ENCODE measurements at regions not wholly inside any gene's neighbourhood (a gene's known extent, or its start where the extent isn't known, plus 50 kb on each side); places are given as distances from the start of the nearest gene placed in this dataset.

DNA sequence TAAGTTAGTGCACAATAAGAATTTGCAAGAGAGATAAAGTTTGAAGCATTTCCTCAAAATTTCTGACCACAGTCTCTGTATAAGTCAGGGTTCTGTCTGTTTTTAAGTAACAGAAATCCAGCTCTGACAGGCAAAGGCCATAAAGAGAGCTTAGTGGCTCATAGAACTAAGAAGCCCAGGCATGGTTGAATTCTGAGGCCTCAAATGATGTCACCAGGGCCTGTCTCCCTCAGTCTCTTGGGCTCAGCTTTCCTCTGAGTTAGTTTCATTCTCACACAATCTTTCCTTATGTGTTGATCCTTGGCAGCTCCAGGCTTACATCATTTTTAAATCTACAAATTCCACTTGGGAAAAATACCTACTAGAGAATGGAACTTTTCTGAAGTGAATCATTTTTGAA is 173.4 kb upstream of the ATP2B1 start:
- TF ChIP-seq, protein P1, sequence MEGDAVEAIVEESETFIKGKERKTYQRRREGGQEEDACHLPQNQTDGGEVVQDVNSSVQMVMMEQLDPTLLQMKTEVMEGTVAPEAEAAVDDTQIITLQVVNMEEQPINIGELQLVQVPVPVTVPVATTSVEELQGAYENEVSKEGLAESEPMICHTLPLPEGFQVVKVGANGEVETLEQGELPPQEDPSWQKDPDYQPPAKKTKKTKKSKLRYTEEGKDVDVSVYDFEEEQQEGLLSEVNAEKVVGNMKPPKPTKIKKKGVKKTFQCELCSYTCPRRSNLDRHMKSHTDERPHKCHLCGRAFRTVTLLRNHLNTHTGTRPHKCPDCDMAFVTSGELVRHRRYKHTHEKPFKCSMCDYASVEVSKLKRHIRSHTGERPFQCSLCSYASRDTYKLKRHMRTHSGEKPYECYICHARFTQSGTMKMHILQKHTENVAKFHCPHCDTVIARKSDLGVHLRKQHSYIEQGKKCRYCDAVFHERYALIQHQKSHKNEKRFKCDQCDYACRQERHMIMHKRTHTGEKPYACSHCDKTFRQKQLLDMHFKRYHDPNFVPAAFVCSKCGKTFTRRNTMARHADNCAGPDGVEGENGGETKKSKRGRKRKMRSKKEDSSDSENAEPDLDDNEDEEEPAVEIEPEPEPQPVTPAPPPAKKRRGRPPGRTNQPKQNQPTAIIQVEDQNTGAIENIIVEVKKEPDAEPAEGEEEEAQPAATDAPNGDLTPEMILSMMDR (IDR thresholded peaks at IDR 0.05): no peak
- DNase-seq (no peak), ATAC-seq (ENCODE audit: low read depth) (peak; percentile 52)
- no peaks in the 10 kb centered on the region for H3K36me3 Mint-ChIP-seq (ENCODE audit: low read depth)
- H3K27ac Mint-ChIP-seq: peak overlapping the region; percentile 97
- H3K9me3 Mint-ChIP-seq: no peaks in the 10 kb centered on the region
- H3K4me1 Mint-ChIP-seq: peaks cover 62% of the 10 kb centered on the region
- intact Hi-C loops (cut with micrococcal nuclease): loop anchor here (1.0 to 10.0 kb wide), 8 partner anchors 17 to 223 kb away; no protein-coding TSS in a partner anchor
- peak overlapping the region; percentile 76 for H3K4me3 Mint-ChIP-seq
- no peaks in the 10 kb centered on the region for H3K27me3 Mint-ChIP-seq
- ChIA-PET CTCF (interaction anchor here (0.7 to 1.5 kb wide), 4 partner anchors 18 to 220 kb away, joined by 3 to 5 read pairs (median 4); partner anchors contain the start of gene ATP2B1), POLR2A (interaction anchor here (0.6 to 5.1 kb wide), 12 partner anchors 18 to 337 kb away, joined by 3 to 67 read pairs (median 9); partner anchors contain the start of gene ATP2B1)

GRCh38 chr12:89880690-89881350 is 172.2 kb upstream of the ATP2B1 start:
- Mint-ChIP-seq H3K4me1 (peaks cover 68% of the 10 kb centered on the region), H3K27ac (peak overlapping the region; percentile 97), H3K36me3 (ENCODE audit: low read depth) (no peaks in the 10 kb centered on the region), H3K4me3 (peak overlapping the region; percentile 76), H3K27me3 (no peaks in the 10 kb centered on the region), H3K9me3 (no peaks in the 10 kb centered on the region)
- ChIA-PET CTCF (interaction anchor here (1.0 to 1.9 kb wide), 4 partner anchors 17 to 79 kb away, joined by 3 to 5 read pairs (median 4); no protein-coding TSS in a partner anchor), POLR2A (interaction anchor here (1.0 to 3.9 kb wide), 16 partner anchors 9 to 172 kb away, joined by 3 to 84 read pairs (median 6); partner anchors contain the start of gene ATP2B1)
- DNase-seq: peak; percentile 36
- intact Hi-C loops (cut with micrococcal nuclease): loop anchor here (1.0 to 10.0 kb wide), 6 partner anchors 12 to 224 kb away; no protein-coding TSS in a partner anchor
- ATAC-seq (ENCODE audit: low read depth): peak; percentile 89
- TF ChIP-seq, protein P1 (IDR thresholded peaks at IDR 0.05): no peak

DNA sequence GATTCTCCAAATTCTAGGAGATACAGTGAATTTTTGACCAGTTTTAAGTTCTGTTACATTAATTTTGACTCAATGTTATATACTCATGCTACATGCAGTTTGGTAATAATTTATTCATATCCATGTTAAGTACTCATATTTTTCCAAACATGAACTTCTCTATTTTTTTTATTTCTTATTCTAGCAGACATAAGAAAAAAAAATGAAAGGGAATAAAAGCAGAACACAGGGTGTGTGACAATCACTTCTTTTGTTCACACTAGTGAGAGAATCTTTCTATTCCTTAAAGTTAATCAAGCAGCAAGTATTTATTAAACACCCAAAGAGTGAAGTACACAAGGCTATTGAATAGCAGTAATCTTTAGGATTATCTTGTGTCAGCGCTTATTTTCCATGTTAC is 171.1 kb upstream of the ATP2B1 start:
- POLR2A ChIA-PET: interaction anchor here (0.6 to 3.9 kb wide), 14 partner anchors 8 to 171 kb away, joined by 3 to 84 read pairs (median 8); partner anchors contain the start of gene ATP2B1
- Mint-ChIP-seq H3K36me3 (ENCODE audit: low read depth) (no peaks in the 10 kb centered on the region), H3K27me3 (no peaks in the 10 kb centered on the region), H3K4me1 (peaks cover 73% of the 10 kb centered on the region), H3K9me3 (no peaks in the 10 kb centered on the region), H3K27ac (peak overlapping the region; percentile 97), H3K4me3 (peak overlapping the region; percentile 19)
- DNase-seq: no peak
- no peak for ATAC-seq (ENCODE audit: low read depth)
- CTCF ChIA-PET: interaction anchor here (1.1 to 1.9 kb wide), 3 partner anchors 16 to 96 kb away, joined by 3 to 5 read pairs (median 3); no protein-coding TSS in a partner anchor
- intact Hi-C loops (cut with micrococcal nuclease): loop anchor here (1.0 to 10.0 kb wide), 5 partner anchors 10 to 225 kb away; no protein-coding TSS in a partner anchor
- TF ChIP-seq, protein P1 (IDR thresholded peaks at IDR 0.05): no peak

GRCh38 chr12:89878950-89879349 is 170.3 kb upstream of the ATP2B1 start:
- DNase-seq: no peak
- H3K36me3 Mint-ChIP-seq (ENCODE audit: low read depth): no peaks in the 10 kb centered on the region
- H3K27ac Mint-ChIP-seq: peak overlapping the region; percentile 91
- H3K9me3 Mint-ChIP-seq: no peaks in the 10 kb centered on the region
- intact Hi-C loops (cut with micrococcal nuclease): no loop called here
- peak overlapping the region; percentile 67 for H3K4me3 Mint-ChIP-seq
- no peak for ATAC-seq (ENCODE audit: low read depth)
- ChIA-PET POLR2A (interaction anchor here (0.6 to 3.1 kb wide), 9 partner anchors 15 to 354 kb away, joined by 3 to 84 read pairs (median 3); partner anchors contain the start of genes ATP2B1 and POC1B), CTCF (interaction anchor here (1.1 kb wide), 1 partner anchor 97 kb away, joined by 3 read pairs; no protein-coding TSS in a partner anchor)
- TF ChIP-seq, protein P1 (IDR thresholded peaks at IDR 0.05): no peak
- H3K27me3 Mint-ChIP-seq: no peaks in the 10 kb centered on the region
- peaks cover 76% of the 10 kb centered on the region for H3K4me1 Mint-ChIP-seq

DNA sequence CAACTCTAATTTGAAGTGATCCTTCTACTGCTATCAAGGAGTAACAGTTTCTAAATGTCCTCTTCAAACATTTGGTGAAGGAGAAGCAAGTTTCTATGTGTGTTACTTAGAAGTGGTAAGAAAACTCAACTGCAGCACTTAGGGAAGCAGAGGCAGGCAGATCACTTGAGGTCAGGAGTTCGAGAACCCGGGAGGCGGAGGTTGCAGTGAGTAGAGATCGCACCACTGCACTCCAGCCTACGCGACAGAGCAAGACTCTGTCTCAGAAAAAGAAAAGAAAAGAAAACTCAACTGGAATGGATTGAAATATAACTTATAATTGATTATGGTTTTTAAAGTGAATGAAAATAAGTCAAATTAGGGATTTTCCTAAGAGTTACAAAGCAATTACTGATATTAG is 169.7 kb upstream of the ATP2B1 start:
- ATAC-seq (ENCODE audit: low read depth) (no peak), DNase-seq (no peak)
- Mint-ChIP-seq H3K4me1 (peaks cover 75% of the 10 kb centered on the region), H3K27ac (peak overlapping the region; percentile 91), H3K4me3 (peak overlapping the region; percentile 50), H3K36me3 (ENCODE audit: low read depth) (no peaks in the 10 kb centered on the region), H3K27me3 (no peaks in the 10 kb centered on the region), H3K9me3 (no peaks in the 10 kb centered on the region)
- intact Hi-C loops (cut with micrococcal nuclease): no loop called here
- ChIA-PET CTCF (interaction anchor here (1.1 kb wide), 1 partner anchor 98 kb away, joined by 3 read pairs; no protein-coding TSS in a partner anchor), POLR2A (interaction anchor here (3.1 kb wide), 2 partner anchors 72 to 170 kb away, joined by 17 to 84 read pairs; partner anchors contain the start of gene ATP2B1)
- TF ChIP-seq, protein P1 (IDR thresholded peaks at IDR 0.05): no peak

Measured in activated B cell treated with CpG ODN at 0.5 μM for 24 hours (primary cell).